Neural progenitor cell (in vitro differentiated cells): ENCODE measurements at regions not wholly inside any gene's neighbourhood (a gene's known extent, or its start where the extent isn't known, plus 50 kb on each side); places are given as distances from the start of the nearest gene placed in this dataset.
A peak's percentile ranks its signal among the peaks of the same experiment; 100 is the strongest.

Experiments
- DNase-seq: peaks from one replicate; pipeline ENCODE4 v3.0.0-alpha.2; 2016; ENCODE audit warnings: low spot score
- H2AFZ ChIP-seq: fragments of 200-600 bp; sonication (generic); replicated peaks from 2 replicates; pipeline ENCODE4 v1.6.1; 2016; ENCODE audit warnings: antibody characterized with exemption
- H3F3A ChIP-seq: fragments of 200-600 bp; sonication (generic); 2 replicates; pipeline ENCODE4 v1.6.1; 2016; ENCODE audit warnings: antibody characterized with exemption, low read depth
- H3K27ac ChIP-seq: fragments of 200-600 bp; sonication (generic); 2 replicates; pipeline ENCODE4 v1.5.1; 2016; ENCODE audit warnings: mild to moderate bottlenecking
- H3K27me3 ChIP-seq: fragments of 200-600 bp; sonication (generic); 2 replicates; pipeline ENCODE4 v1.6.1; 2016; ENCODE audit warnings: mild to moderate bottlenecking, moderate library complexity
- H3K36me3 ChIP-seq: fragments of 200-600 bp; sonication (generic); 2 replicates; pipeline ENCODE4 v1.5.1; 2016
- H3K4me1 ChIP-seq: fragments of 200-600 bp; sonication (generic); 2 replicates; pipeline ENCODE4 v1.6.1; 2016; ENCODE audit warnings: mixed run types
- H3K4me2 ChIP-seq: fragments of 200-600 bp; sonication (generic); 2 replicates; pipeline ENCODE4 v1.6.1; 2016
- H3K4me3 ChIP-seq: fragments of 200-600 bp; sonication (generic); 2 replicates; pipeline ENCODE4 v1.5.1; 2016
- H3K79me2 ChIP-seq: fragments of 200-600 bp; sonication (generic); 2 replicates; pipeline ENCODE4 v1.6.1; 2016; ENCODE audit warnings: low read depth
- H3K9ac ChIP-seq: fragments of 200-600 bp; sonication (generic); 2 replicates; pipeline ENCODE4 v1.6.1; 2016
- H3K9me3 ChIP-seq: fragments of 200-600 bp; sonication (generic); 2 replicates; pipeline ENCODE4 v1.5.1; 2016; ENCODE audit warnings: low read depth
- H4K20me1 ChIP-seq: fragments of 200-600 bp; sonication (generic); 2 replicates; pipeline ENCODE4 v1.6.1; 2016; ENCODE audit warnings: low read depth
- H3K27ac Mint-ChIP-seq: 3 replicates; pipeline ENCODE4 v1.8.0; 2021; ENCODE audit warnings: mixed read lengths
- H3K27me3 Mint-ChIP-seq: 2 replicates; pipeline ENCODE4 v1.8.0; 2022; ENCODE audit warnings: low read depth, mild to moderate bottlenecking, inconsistent platforms, moderate library complexity, mixed read lengths; ENCODE audit not compliant: insufficient read depth
- H3K36me3 Mint-ChIP-seq: 3 replicates; pipeline ENCODE4 v1.8.0; 2021; ENCODE audit warnings: mixed read lengths
- H3K4me1 Mint-ChIP-seq: 3 replicates; pipeline ENCODE4 v1.8.0; 2021; ENCODE audit warnings: mixed read lengths
- H3K4me3 Mint-ChIP-seq: 3 replicates; pipeline ENCODE4 v1.8.0; 2021; ENCODE audit warnings: mild to moderate bottlenecking, moderate library complexity, mixed read lengths
- H3K9me3 Mint-ChIP-seq: 3 replicates; pipeline ENCODE4 v1.8.0; 2020; ENCODE audit warnings: mixed read lengths
- CTCF ChIP-seq: fragments of 200-600 bp; sonication (generic); IDR thresholded peaks from 2 replicates; pipeline ENCODE4 v1.5.1; 2017; ENCODE audit warnings: antibody characterized with exemption, mild to moderate bottlenecking
- EZH2 ChIP-seq: fragments of 200-600 bp; sonication (generic); IDR thresholded peaks from 2 replicates; pipeline ENCODE4 v1.6.1; 2017; ENCODE audit warnings: antibody characterized with exemption, mild to moderate bottlenecking, moderate library complexity
- EZH2phosphoT487 ChIP-seq: fragments of 200-600 bp; sonication (generic); IDR thresholded peaks from 2 replicates; pipeline ENCODE4 v1.6.1; 2017; ENCODE audit warnings: antibody characterized with exemption

GRCh38 chr11:112525844-112526590, 265.4 kb upstream of the PLET1 start:
- no peaks in the 10 kb centered on the region for H3K36me3 ChIP-seq
- no peaks in the 10 kb centered on the region for H3K36me3 Mint-ChIP-seq
- H4K20me1 ChIP-seq: no peaks in the 10 kb centered on the region
- no peak overlapping the region for H2AFZ ChIP-seq
- H3K4me1 Mint-ChIP-seq: peaks cover 31% of the 10 kb centered on the region
- TF ChIP-seq EZH2 (no peak), CTCF (no peak), EZH2phosphoT487 (no peak)
- no peak overlapping the region for H3K4me2 ChIP-seq
- peaks cover 15% of the 10 kb centered on the region for H3F3A ChIP-seq
- peaks cover 7% of the 10 kb centered on the region for H3K27me3 Mint-ChIP-seq
- no peak for DNase-seq
- H3K27ac Mint-ChIP-seq: no peak overlapping the region
- no peak overlapping the region for H3K4me3 ChIP-seq
- H3K9me3 ChIP-seq: no peaks in the 10 kb centered on the region
- no peak overlapping the region for H3K27ac ChIP-seq
- peaks cover 2% of the 10 kb centered on the region for H3K9me3 Mint-ChIP-seq
- no peaks in the 10 kb centered on the region for H3K27me3 ChIP-seq
- H3K9ac ChIP-seq: no peak overlapping the region
- H3K79me2 ChIP-seq: no peaks in the 10 kb centered on the region
- peaks cover 24% of the 10 kb centered on the region for H3K4me1 ChIP-seq
- H3K4me3 Mint-ChIP-seq: no peak overlapping the region

GRCh38 chr11:112526699-112527416, 266.2 kb upstream of the PLET1 start:
- no peak overlapping the region for H3K4me3 ChIP-seq
- no peak overlapping the region for H3K27ac ChIP-seq
- no peak for DNase-seq

GRCh38 chr11:112529071-112529470, 268.4 kb upstream of the PLET1 start:
- no peak for DNase-seq
- H3K27me3 Mint-ChIP-seq: peaks cover 7% of the 10 kb centered on the region
- no peak overlapping the region for H3K4me3 Mint-ChIP-seq
- no peak overlapping the region for H3K4me2 ChIP-seq
- H3K36me3 ChIP-seq: no peaks in the 10 kb centered on the region
- H3K27me3 ChIP-seq: no peaks in the 10 kb centered on the region
- H3K79me2 ChIP-seq: no peaks in the 10 kb centered on the region
- H2AFZ ChIP-seq: no peak overlapping the region
- peaks cover 16% of the 10 kb centered on the region for H3K4me1 Mint-ChIP-seq
- H3K36me3 Mint-ChIP-seq: no peaks in the 10 kb centered on the region
- no peaks in the 10 kb centered on the region for H3K9me3 Mint-ChIP-seq
- H3K27ac Mint-ChIP-seq: no peak overlapping the region
- no peaks in the 10 kb centered on the region for H3K9me3 ChIP-seq
- H3K4me3 ChIP-seq: no peak overlapping the region
- H3K9ac ChIP-seq: no peak overlapping the region
- no peak overlapping the region for H3K27ac ChIP-seq
- TF ChIP-seq CTCF: no peak
- no peak for TF ChIP-seq EZH2phosphoT487
- TF ChIP-seq EZH2: no peak
- H4K20me1 ChIP-seq: no peaks in the 10 kb centered on the region
- peaks cover 11% of the 10 kb centered on the region for H3K4me1 ChIP-seq
- H3F3A ChIP-seq: peaks cover under 1% of the 10 kb centered on the region

More at GRCh38 chr11:112526699-112527416, 266.2 kb upstream of the PLET1 start:
- H3K9me3 Mint-ChIP-seq: no peaks in the 10 kb centered on the region
- no peaks in the 10 kb centered on the region for H3K27me3 ChIP-seq
- no peaks in the 10 kb centered on the region for H4K20me1 ChIP-seq
- H3K36me3 Mint-ChIP-seq: no peaks in the 10 kb centered on the region
- TF ChIP-seq CTCF (no peak), EZH2 (no peak), EZH2phosphoT487 (no peak)
- peak overlapping the region; percentile 31 for H3K4me2 ChIP-seq
- peaks cover 24% of the 10 kb centered on the region for H3K4me1 ChIP-seq
- no peaks in the 10 kb centered on the region for H3K36me3 ChIP-seq
- H3K9ac ChIP-seq: no peak overlapping the region
- peaks cover 7% of the 10 kb centered on the region for H3K27me3 Mint-ChIP-seq
- no peak overlapping the region for H3K4me3 Mint-ChIP-seq
- H3K27ac Mint-ChIP-seq: no peak overlapping the region
- H2AFZ ChIP-seq: no peak overlapping the region
- H3K9me3 ChIP-seq: no peaks in the 10 kb centered on the region
- H3K79me2 ChIP-seq: no peaks in the 10 kb centered on the region
- H3F3A ChIP-seq: peaks cover 15% of the 10 kb centered on the region
- peaks cover 31% of the 10 kb centered on the region for H3K4me1 Mint-ChIP-seq
